Endothelial cell (in vitro differentiated cells): ENCODE measurements at regions not wholly inside any gene's neighbourhood (a gene's known extent, or its start where the extent isn't known, plus 50 kb on each side); places are given as distances from the start of the nearest gene placed in this dataset.

Source experiments
- DNase-seq: peaks from one replicate; pipeline ENCODE4 v3.0.0; 2021; ENCODE audit warnings: low spot score
- H3K27ac Mint-ChIP-seq: one replicate; pipeline ENCODE4 v1.8.0; 2021; ENCODE audit warnings: mixed read lengths, inconsistent platforms; ENCODE audit not compliant: unreplicated experiment
- H3K27me3 Mint-ChIP-seq: one replicate; pipeline ENCODE4 v1.8.0; 2021; ENCODE audit warnings: mild to moderate bottlenecking, moderate library complexity, mixed read lengths, inconsistent platforms; ENCODE audit not compliant: unreplicated experiment
- H3K36me3 Mint-ChIP-seq: one replicate; pipeline ENCODE4 v1.8.0; 2021; ENCODE audit warnings: mild to moderate bottlenecking, low read depth, mixed read lengths, inconsistent platforms; ENCODE audit not compliant: unreplicated experiment
- H3K4me1 Mint-ChIP-seq: one replicate; pipeline ENCODE4 v1.8.0; 2021; ENCODE audit warnings: mild to moderate bottlenecking, mixed read lengths, inconsistent platforms; ENCODE audit not compliant: unreplicated experiment
- H3K4me3 Mint-ChIP-seq: one replicate; pipeline ENCODE4 v1.8.0; 2021; ENCODE audit warnings: mild to moderate bottlenecking, mixed read lengths, inconsistent platforms; ENCODE audit not compliant: unreplicated experiment
- H3K9me3 Mint-ChIP-seq: one replicate; pipeline ENCODE4 v1.8.0; 2021; ENCODE audit warnings: mixed read lengths, inconsistent platforms; ENCODE audit not compliant: unreplicated experiment
- CTCF ChIP-seq: fragments of 200-600 bp; sonication (generic); IDR thresholded peaks from one replicate; pipeline ENCODE4 v1.5.0; 2021; ENCODE audit warnings: antibody characterized with exemption; ENCODE audit not compliant: unreplicated experiment

GRCh38 chr5:157984611-157985010, 125.7 kb upstream of the CLINT1 start:
- no peak for DNase-seq
- Mint-ChIP-seq H3K27me3 (no peaks in the 10 kb centered on the region), H3K36me3 (no peaks in the 10 kb centered on the region), H3K4me1 (no peaks in the 10 kb centered on the region), H3K4me3 (no peak overlapping the region), H3K27ac (no peak overlapping the region), H3K9me3 (no peaks in the 10 kb centered on the region)
- TF ChIP-seq CTCF: no peak

GRCh38 chr5:157983906-157984551, 125.1 kb upstream of the CLINT1 start:
- no peak overlapping the region for H3K4me3 Mint-ChIP-seq
- no peaks in the 10 kb centered on the region for H3K4me1 Mint-ChIP-seq
- no peaks in the 10 kb centered on the region for H3K9me3 Mint-ChIP-seq
- H3K27ac Mint-ChIP-seq: no peak overlapping the region
- H3K36me3 Mint-ChIP-seq: no peaks in the 10 kb centered on the region
- no peaks in the 10 kb centered on the region for H3K27me3 Mint-ChIP-seq
- DNase-seq: no peak
- no peak for TF ChIP-seq CTCF

- H3K27me3 Mint-ChIP-seq: no peaks in the 10 kb centered on the region
- no peaks in the 10 kb centered on the region for H3K4me1 Mint-ChIP-seq
- H3K27ac Mint-ChIP-seq: no peak overlapping the region
- no peak for DNase-seq
- TF ChIP-seq CTCF: no peak
- no peaks in the 10 kb centered on the region for H3K36me3 Mint-ChIP-seq
- no peak overlapping the region for H3K4me3 Mint-ChIP-seq
- H3K9me3 Mint-ChIP-seq: no peaks in the 10 kb centered on the region
Measured at GRCh38 chr5:157978061-157978460, 119.1 kb upstream of the CLINT1 start.

GRCh38 chr5:157976429-157976828, 117.5 kb upstream of the CLINT1 start:
- no peak for DNase-seq
- Mint-ChIP-seq H3K9me3 (no peaks in the 10 kb centered on the region), H3K4me1 (peaks cover 3% of the 10 kb centered on the region), H3K27ac (no peak overlapping the region), H3K4me3 (no peak overlapping the region), H3K27me3 (no peaks in the 10 kb centered on the region), H3K36me3 (no peaks in the 10 kb centered on the region)
- no peak for TF ChIP-seq CTCF

- H3K27ac Mint-ChIP-seq: no peak overlapping the region
- H3K4me3 Mint-ChIP-seq: no peak overlapping the region
- H3K27me3 Mint-ChIP-seq: no peaks in the 10 kb centered on the region
- H3K4me1 Mint-ChIP-seq: peaks cover 3% of the 10 kb centered on the region
- H3K36me3 Mint-ChIP-seq: no peaks in the 10 kb centered on the region
- H3K9me3 Mint-ChIP-seq: no peaks in the 10 kb centered on the region
- DNase-seq: no peak
- no peak for TF ChIP-seq CTCF
Measured at GRCh38 chr5:157972579-157972978, 113.6 kb upstream of the CLINT1 start.
